ENCODE measurements at regions not wholly inside any gene's neighbourhood (a gene's known extent, or its start where the extent isn't known, plus 50 kb on each side); places are given as distances from the start of the nearest gene placed in this dataset.

DNA sequence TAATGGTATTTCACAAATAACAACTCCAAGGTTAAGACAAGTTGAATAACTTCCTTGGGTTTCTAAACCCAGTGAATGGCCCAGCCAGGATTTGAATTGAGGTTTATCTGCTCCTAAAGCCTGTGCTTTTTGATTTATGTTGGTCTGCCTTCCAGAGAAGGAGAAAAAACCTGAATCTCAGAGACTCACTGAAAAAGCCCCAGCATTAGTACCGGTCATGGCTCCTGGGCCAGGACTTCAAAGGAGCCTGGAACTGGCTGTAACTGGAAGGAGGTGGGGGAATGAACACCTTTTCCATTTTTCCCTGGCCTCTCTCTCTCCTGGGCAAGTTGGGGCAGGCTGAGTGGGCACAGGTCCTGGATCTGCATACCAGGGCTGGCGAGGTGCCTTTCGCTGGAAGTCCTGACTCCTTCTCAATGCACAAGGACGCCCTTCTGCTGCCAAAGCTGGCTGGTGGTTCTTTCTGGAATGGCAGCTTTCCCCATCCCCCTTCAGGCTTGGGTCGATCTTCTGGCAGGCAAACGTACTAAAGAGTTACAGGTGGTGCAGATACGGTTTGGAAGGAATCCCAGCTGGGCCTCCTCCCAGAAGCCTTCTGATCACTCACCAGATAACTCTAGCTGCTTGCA is 268.2 kb downstream of the PTEN start:
- Mint-ChIP-seq H3K27me3 (ENCODE audit: low read depth) (no peaks in the 10 kb centered on the region), H3K4me1 (ENCODE audit: low read depth) (no peaks in the 10 kb centered on the region), H3K36me3 (ENCODE audit: insufficient read depth) (no peaks in the 10 kb centered on the region), H3K4me3 (no peak overlapping the region), H3K9me3 (peaks cover 4% of the 10 kb centered on the region)
- DNase-seq (no peak), ATAC-seq (no peak)

DNA sequence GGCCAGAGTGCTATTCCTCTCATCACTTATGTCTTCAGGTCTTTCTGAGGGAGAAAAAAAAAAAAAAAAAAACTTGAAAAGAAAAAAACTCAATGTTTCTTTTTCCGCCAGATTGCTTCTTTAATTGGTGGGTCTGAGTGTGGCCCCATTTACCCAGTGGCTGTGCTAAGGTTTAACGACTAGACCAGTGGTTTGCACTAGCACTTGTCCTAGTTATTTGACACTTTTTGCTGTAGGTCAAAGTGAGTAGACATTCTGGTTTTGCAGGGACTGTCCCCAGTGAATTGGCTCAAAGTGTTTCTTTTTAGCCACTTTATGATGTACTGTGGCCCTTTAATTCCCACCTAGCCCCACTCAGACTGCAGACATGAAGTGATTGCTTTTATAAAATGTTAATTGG is 273.3 kb downstream of the PTEN start:
- Mint-ChIP-seq H3K4me3 (no peak overlapping the region), H3K9me3 (peaks cover 4% of the 10 kb centered on the region), H3K4me1 (ENCODE audit: low read depth) (peaks cover 9% of the 10 kb centered on the region), H3K27me3 (ENCODE audit: low read depth) (no peaks in the 10 kb centered on the region), H3K36me3 (ENCODE audit: insufficient read depth) (no peaks in the 10 kb centered on the region)
- ATAC-seq = no peak
- no peak for DNase-seq

DNA sequence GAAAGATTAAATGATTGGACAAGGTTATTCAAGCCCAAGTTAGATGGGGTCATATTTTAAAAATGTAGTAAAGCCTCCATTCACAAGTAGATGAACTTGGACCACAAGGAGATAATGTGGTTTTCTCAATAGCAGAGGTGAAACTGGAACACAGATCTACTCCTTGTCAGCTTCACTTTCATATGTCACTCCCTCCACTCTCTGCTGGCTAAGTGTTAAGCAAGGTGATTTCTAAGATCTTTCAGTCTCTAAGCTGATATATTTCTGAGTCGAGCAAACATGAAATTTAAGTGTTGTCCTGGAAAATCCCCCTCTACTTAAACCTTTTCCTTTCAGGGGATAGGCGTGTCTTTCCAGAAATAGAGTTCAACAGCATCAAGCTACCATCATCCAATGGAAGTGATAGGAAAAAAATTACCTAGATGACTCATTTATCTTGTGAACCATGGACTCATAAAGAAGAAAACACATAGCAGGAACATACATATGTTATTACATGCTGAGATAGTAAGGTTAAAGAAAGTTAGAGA is 275.0 kb downstream of the PTEN start:
- no peak for DNase-seq
- Mint-ChIP-seq H3K27me3 (ENCODE audit: low read depth) (no peaks in the 10 kb centered on the region), H3K9me3 (peaks cover 4% of the 10 kb centered on the region), H3K4me1 (ENCODE audit: low read depth) (peaks cover 9% of the 10 kb centered on the region), H3K36me3 (ENCODE audit: insufficient read depth) (no peaks in the 10 kb centered on the region), H3K4me3 (no peak overlapping the region)
- peak; percentile 94 to 96 for ATAC-seq

DNA sequence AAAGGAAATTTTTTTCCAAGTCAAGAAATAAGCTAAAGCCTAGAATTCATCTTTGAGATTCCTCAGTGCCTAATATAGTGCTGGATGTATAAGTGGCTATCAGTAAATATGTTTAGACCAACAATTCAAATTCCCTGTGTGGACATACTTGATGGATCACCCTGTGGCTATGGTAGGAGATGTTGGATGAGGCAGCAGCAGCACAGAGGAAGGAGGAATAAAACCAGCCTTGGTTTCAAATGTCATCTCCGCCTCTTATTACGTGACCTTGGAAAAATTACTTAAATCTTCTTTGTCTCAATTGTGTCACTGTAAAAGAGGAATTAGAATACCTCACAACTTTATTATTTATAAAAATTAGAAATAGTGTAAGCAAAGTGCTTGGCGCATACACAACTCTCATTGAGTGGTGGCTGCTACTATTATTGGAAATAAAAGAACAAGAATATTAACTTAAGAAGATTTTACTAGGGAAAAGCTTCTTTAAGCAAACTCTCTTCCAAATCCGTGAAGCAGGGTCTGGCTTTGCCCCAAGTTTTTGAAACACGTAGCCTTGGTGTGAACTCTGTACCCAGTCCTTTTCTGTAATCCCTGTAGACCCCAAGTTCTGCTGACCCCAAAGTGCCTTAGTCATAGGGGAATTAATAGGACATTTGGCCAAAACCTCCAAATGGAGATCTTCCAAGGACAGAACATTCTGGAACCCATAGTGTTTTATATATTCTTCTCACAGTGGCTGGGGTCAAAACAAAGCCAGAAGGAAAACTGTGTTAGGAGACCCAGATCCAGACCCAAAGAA is 283.8 kb downstream of the PTEN start:
- Mint-ChIP-seq H3K4me1 (ENCODE audit: low read depth) (peaks cover 7% of the 10 kb centered on the region), H3K9me3 (no peaks in the 10 kb centered on the region), H3K36me3 (ENCODE audit: insufficient read depth) (no peaks in the 10 kb centered on the region), H3K4me3 (no peak overlapping the region), H3K27me3 (ENCODE audit: low read depth) (no peaks in the 10 kb centered on the region)
- no peak for ATAC-seq
- DNase-seq = no peak

DNA sequence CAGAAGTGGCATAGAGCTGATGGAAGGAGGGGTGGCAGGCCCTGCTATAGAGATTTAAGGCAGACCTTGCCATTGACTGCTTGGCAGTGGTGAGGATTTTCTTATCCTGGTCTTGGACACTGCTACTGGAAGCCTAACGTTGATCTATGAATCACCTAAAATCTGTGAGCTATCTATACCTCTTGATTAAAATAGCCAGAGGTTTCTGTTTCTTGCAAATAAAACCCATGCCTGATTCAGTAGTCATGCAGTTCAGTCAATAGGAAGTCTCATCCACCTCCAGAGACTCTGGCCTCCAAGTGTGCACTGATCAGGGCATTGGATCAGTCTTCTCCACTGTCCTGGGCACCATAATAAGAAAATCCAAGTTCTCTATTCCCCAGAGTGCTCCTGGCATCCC is 286.5 kb downstream of the PTEN start:
- peaks cover 21% of the 10 kb centered on the region for H3K4me1 Mint-ChIP-seq (ENCODE audit: low read depth)
- H3K9me3 Mint-ChIP-seq = no peaks in the 10 kb centered on the region
- H3K36me3 Mint-ChIP-seq (ENCODE audit: insufficient read depth) = no peaks in the 10 kb centered on the region
- no peaks in the 10 kb centered on the region for H3K27me3 Mint-ChIP-seq (ENCODE audit: low read depth)
- DNase-seq = no peak
- ATAC-seq = no peak
- H3K4me3 Mint-ChIP-seq = no peak overlapping the region

DNA sequence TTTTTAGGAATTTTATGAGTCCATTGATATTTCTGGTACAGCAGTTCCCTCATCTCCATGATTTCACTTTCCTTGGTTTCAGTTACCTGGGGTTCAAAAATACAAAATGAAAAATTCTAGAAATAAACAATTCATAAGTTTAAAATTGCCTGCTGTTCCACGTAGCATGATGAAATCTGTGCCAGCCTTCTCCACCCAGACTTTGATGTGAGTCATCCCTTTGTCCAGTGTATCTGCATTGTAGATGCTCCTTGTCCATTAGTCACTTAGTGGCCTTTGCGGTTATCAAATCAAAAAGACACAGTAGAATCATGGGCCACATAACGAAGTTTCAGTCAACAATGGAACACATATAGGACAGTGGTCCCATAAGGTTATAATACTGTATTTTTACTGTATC is 286.9 kb downstream of the PTEN start:
- Mint-ChIP-seq H3K9me3 (no peaks in the 10 kb centered on the region), H3K27me3 (ENCODE audit: low read depth) (no peaks in the 10 kb centered on the region), H3K4me3 (no peak overlapping the region), H3K4me1 (ENCODE audit: low read depth) (peaks cover 21% of the 10 kb centered on the region), H3K36me3 (ENCODE audit: insufficient read depth) (no peaks in the 10 kb centered on the region)
- DNase-seq = no peak
- no peak for ATAC-seq

DNA sequence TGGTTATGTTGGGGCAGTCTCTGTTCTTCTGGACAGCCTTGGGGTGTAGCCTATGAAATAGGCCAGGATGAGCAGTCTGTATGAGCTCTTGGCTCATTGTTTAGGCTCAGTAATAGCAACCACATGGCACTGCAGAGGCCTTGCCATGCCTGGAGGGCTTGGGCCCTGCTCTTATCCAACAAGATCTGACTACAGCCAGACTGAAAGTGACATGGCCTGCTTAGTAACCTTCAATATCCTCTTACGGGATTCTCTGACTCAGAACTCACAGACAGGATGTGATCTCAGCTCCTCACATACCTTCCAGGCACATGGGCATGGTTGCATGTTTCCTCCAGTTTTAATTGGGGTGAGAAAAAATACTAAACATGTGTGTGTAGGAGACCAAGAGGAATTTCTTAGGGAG is 289.3 kb downstream of the PTEN start:
- peaks cover 21% of the 10 kb centered on the region for H3K4me1 Mint-ChIP-seq (ENCODE audit: low read depth)
- H3K4me3 Mint-ChIP-seq = no peak overlapping the region

DNA sequence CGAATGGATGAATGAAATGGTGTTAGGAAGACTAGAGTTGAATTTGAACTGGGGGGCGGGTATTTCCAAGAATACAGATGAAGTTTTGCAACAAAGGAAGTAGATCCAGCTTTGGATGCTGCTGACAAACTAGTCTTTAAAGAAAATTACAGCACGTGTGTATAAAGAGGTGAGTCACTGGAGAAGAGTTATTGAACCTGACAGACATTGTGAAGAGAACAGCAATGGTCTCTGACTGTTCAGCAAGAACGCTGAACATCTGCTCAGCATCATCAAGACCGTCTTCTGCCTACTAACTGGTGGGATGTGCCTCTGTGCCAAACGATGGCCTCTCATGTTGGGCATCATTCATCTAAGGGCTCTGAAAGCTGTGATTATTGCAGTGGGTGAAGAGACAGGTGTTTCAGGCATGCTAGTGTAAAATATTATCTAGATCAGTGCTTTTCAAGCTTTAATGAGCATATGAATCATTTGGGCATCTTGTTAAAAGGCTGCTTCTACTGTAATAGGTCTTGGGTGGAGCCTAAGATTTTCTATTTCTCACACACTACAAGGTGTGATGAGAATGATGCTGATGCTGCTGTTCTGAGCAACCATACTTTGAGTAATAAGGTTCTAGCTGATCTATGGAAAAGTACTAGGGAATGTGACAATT is 291.3 kb downstream of the PTEN start:
- Mint-ChIP-seq H3K27me3 (ENCODE audit: low read depth) (no peaks in the 10 kb centered on the region), H3K9me3 (no peaks in the 10 kb centered on the region), H3K4me1 (ENCODE audit: low read depth) (peaks cover 21% of the 10 kb centered on the region), H3K4me3 (no peak overlapping the region), H3K36me3 (ENCODE audit: insufficient read depth) (no peaks in the 10 kb centered on the region)
- no peak for ATAC-seq
- DNase-seq = no peak

More for the DNA sequence above, 289.3 kb downstream of the PTEN start:
- Mint-ChIP-seq H3K9me3 (no peaks in the 10 kb centered on the region), H3K27me3 (ENCODE audit: low read depth) (no peaks in the 10 kb centered on the region), H3K36me3 (ENCODE audit: insufficient read depth) (no peaks in the 10 kb centered on the region)
- peak; percentile 19 for DNase-seq
- ATAC-seq = peak; percentile 99 to 100

DNA sequence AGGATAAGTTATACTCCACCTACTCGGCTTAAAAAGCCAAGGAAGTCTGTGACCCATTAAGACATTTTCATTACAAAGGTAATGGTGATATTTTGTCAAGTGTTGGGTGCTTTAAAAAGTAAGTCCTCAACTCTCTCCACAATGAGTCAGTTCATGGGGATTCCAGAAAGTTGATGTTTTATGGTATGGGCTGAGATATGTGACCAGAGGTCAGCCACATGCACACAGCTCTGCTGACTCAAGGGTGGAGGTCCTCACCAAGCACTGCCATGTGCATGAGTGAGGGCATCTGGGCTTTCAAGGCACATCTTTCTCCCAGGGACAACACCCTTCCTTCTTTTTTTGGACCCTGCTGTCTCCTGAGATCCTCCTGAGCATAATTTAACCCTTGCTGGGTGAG is 292.9 kb downstream of the PTEN start:
- no peak for ATAC-seq
- Mint-ChIP-seq H3K4me3 (no peak overlapping the region), H3K4me1 (ENCODE audit: low read depth) (peaks cover 21% of the 10 kb centered on the region), H3K9me3 (no peaks in the 10 kb centered on the region), H3K36me3 (ENCODE audit: insufficient read depth) (no peaks in the 10 kb centered on the region), H3K27me3 (ENCODE audit: low read depth) (no peaks in the 10 kb centered on the region)
- DNase-seq = no peak

DNA sequence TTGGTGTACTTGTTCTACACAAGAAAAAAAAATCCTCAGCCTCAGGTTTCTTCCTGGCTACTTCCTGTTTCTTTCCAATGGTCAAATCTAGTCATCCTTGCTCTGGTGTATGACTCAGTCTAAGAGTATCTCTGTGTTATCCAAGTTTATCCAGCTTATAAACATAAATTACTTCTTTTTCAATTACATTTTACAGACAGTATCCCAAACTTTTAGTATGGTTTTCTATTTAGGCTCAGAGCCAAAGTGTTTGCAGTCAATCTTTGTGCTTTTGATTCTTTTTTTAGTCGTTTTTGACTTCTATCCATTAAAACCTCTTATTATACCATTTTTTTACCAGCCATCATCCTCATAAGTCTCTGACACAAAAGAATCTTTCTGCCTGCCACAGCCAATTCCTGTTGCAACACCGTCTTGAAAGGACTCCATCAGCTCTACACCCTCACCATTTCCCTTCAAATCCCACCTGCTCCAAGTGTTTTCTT is 294.6 kb downstream of the PTEN start:
- no peak overlapping the region for H3K4me3 Mint-ChIP-seq
- no peaks in the 10 kb centered on the region for H3K27me3 Mint-ChIP-seq (ENCODE audit: low read depth)
- peaks cover 8% of the 10 kb centered on the region for H3K4me1 Mint-ChIP-seq (ENCODE audit: low read depth)
- no peaks in the 10 kb centered on the region for H3K36me3 Mint-ChIP-seq (ENCODE audit: insufficient read depth)
- DNase-seq (no peak), ATAC-seq (no peak)
- H3K9me3 Mint-ChIP-seq = no peaks in the 10 kb centered on the region

DNA sequence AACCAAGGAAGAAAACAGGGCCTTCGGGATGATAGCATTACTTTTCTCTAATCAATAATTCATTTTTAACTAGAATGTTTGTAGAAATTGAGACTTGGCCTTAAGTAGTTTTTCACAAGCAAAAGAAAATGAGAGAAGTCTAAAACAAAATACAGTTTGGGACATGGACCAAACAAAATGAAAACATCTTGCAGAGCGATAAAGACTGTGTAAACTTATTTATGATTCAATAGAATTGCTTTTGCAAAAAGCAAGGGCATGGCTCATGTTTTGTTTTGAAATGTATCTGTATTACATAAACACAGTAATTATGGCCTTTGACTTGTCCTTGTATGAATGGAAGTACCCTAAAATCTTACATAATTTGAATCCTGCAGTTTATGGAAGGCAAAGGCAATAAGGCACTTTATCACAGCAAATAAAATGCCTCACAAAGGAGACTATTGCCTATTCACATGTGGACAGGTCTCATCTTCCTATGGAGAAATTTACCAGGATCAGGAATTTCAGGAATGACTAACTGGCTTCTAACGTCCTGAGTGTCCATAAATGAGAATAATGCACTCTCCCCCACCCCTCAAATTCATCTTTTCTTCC is 295.2 kb downstream of the PTEN start:
- ATAC-seq (no peak), DNase-seq (no peak)
- no peaks in the 10 kb centered on the region for H3K9me3 Mint-ChIP-seq
- H3K27me3 Mint-ChIP-seq (ENCODE audit: low read depth) = no peaks in the 10 kb centered on the region
- H3K4me3 Mint-ChIP-seq = no peak overlapping the region
- H3K36me3 Mint-ChIP-seq (ENCODE audit: insufficient read depth) = no peaks in the 10 kb centered on the region
- H3K4me1 Mint-ChIP-seq (ENCODE audit: low read depth) = peaks cover 4% of the 10 kb centered on the region

DNA sequence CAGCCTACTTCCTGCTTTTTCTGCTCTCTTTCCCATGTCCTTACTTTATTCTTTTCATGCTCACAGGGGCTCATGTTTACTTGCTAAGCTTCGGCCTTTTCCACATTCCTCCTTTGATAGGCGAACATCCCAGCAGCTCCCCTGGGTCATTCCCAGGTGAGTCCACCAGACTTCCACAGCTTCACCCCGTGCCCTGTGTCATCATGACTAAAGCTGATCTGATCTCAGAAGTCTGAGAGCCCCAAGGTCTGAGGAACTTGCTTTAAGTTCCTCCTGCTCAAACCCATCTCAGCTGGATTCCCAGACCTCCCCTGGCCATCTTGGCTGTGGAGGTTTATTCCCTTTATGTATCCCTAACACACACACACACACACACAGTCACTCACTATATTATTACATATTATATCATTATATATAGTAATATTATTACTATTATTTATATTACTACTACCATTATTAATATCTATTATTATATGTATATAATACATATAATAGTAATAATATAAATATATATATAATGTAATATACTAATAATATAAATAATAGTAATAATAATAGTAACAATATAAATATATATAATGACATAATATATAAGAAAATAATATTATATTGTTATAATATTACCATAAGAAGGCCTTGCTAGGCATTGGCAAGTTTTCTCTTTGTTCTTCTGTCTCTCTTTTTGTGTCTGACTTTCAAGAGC is 295.9 kb downstream of the PTEN start:
- no peak overlapping the region for H3K4me3 Mint-ChIP-seq

DNA sequence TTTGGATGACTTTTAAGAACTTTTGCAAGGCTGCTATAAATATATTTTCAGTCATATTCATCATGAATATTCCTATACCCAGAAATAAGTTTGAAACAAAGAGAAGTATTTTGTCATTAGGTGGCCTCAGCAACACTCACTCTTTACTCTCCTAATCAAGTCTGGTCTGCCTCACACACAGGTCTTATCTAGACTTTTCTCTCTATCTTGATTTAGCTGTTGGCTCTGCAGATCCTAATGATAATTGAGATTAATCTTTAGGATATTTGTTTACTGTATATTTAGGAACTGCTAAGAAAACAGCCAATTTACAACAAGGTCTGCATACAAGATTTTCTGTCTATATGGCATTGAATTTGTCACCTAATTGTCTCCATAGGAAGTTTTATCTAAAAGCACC is 297.6 kb downstream of the PTEN start:
- DNase-seq (no peak), ATAC-seq (no peak)
- no peak overlapping the region for H3K4me3 Mint-ChIP-seq
- no peaks in the 10 kb centered on the region for H3K9me3 Mint-ChIP-seq
- no peaks in the 10 kb centered on the region for H3K36me3 Mint-ChIP-seq (ENCODE audit: insufficient read depth)
- H3K4me1 Mint-ChIP-seq (ENCODE audit: low read depth) = peaks cover 4% of the 10 kb centered on the region
- no peaks in the 10 kb centered on the region for H3K27me3 Mint-ChIP-seq (ENCODE audit: low read depth)

More for the DNA sequence above, 295.9 kb downstream of the PTEN start:
- H3K4me1 Mint-ChIP-seq (ENCODE audit: low read depth) = peaks cover 4% of the 10 kb centered on the region
- ATAC-seq (no peak), DNase-seq (no peak)
- H3K9me3 Mint-ChIP-seq = no peaks in the 10 kb centered on the region
- no peaks in the 10 kb centered on the region for H3K36me3 Mint-ChIP-seq (ENCODE audit: insufficient read depth)
- no peaks in the 10 kb centered on the region for H3K27me3 Mint-ChIP-seq (ENCODE audit: low read depth)

DNA sequence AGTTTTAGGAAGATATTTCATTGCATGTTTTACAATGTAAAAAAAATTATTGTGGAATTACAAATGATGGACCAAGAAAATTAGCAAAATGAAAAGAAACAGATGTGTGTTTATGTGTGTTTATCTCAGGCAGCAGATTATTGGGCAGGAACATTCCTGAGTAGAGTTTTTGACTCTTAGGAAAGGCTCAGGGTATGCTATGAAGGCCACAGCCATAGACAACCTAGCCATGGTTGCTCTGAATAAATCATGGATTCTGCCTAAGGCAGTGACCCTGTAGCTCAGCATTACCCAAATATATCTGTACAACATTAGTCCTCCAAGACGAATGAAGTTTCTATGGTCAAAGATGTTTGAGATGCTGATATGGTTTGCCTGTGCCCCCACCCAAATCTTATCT is 298.3 kb downstream of the PTEN start:
- H3K9me3 Mint-ChIP-seq = no peaks in the 10 kb centered on the region
- DNase-seq (no peak), ATAC-seq (no peak)
- H3K36me3 Mint-ChIP-seq (ENCODE audit: insufficient read depth) = no peaks in the 10 kb centered on the region
- no peak overlapping the region for H3K4me3 Mint-ChIP-seq
- H3K4me1 Mint-ChIP-seq (ENCODE audit: low read depth) = peaks cover 4% of the 10 kb centered on the region
- H3K27me3 Mint-ChIP-seq (ENCODE audit: low read depth) = no peaks in the 10 kb centered on the region
